Suppressor macrophage (primary cell): ENCODE measurements at regions not wholly inside any gene's neighbourhood (a gene's known extent, or its start where the extent isn't known, plus 50 kb on each side); places are given as distances from the start of the nearest gene placed in this dataset.
"Not testable (repeated sequence)": the region's sequence is repeated elsewhere in the genome, so short reads cannot be mapped to it uniquely, and the experiment has no call there.

ENCODE experiments used
- DNase-seq, 4 experiments: peaks; one replicate each; pipeline ENCODE4 v3.0.0-alpha.2; 2020 to 2022

- no peak for DNase-seq
Observed at GRCh38 chr7:4319280-4319679, 362.8 kb upstream of the FOXK1 start.

GRCh38 chr7:4325732-4326131 is 356.4 kb upstream of the FOXK1 start:
- DNase-seq = no peak

GRCh38 chr7:4331711-4332110 is 350.4 kb upstream of the FOXK1 start:
- no peak for DNase-seq

- DNase-seq = no peak
Observed at GRCh38 chr7:4338556-4338955, 343.5 kb upstream of the FOXK1 start.

- DNase-seq = peak in 1 of 4 experiments; percentile 2
Observed at GRCh38 chr7:4343272-4344247, 338.5 kb upstream of the FOXK1 start.

GRCh38 chr7:4345004-4345403 is 337.1 kb upstream of the FOXK1 start:
- DNase-seq = no peak

GRCh38 chr7:4352069-4352468 is 330.0 kb upstream of the FOXK1 start:
- no peak for DNase-seq

- no peak for DNase-seq
Observed at GRCh38 chr7:4361774-4362173, 320.3 kb upstream of the FOXK1 start.

GRCh38 chr7:4383584-4383983 is 298.5 kb upstream of the FOXK1 start:
- DNase-seq = no peak

GRCh38 chr7:4386190-4386589 is 295.9 kb upstream of the FOXK1 start:
- no peak for DNase-seq

- DNase-seq = not testable (repeated sequence)
Observed at GRCh38 chr7:4391103-4391502, 291.0 kb upstream of the FOXK1 start.

GRCh38 chr7:4394736-4395135 is 287.4 kb upstream of the FOXK1 start:
- no peak for DNase-seq

- no peak for DNase-seq
Observed at GRCh38 chr7:4399121-4399520, 283.0 kb upstream of the FOXK1 start.

- DNase-seq = no peak
Observed at GRCh38 chr7:4399596-4399995, 282.5 kb upstream of the FOXK1 start.

GRCh38 chr7:4406288-4407058 is 275.6 kb upstream of the FOXK1 start:
- DNase-seq = no peak

- no peak for DNase-seq
Observed at GRCh38 chr7:4409946-4410345, 272.1 kb upstream of the FOXK1 start.

GRCh38 chr7:4416396-4417056 is 265.6 kb upstream of the FOXK1 start:
- DNase-seq = peak in 1 of 4 experiments; percentile 11

- DNase-seq = no peak
Observed at GRCh38 chr7:4428526-4428925, 253.6 kb upstream of the FOXK1 start.

- DNase-seq = no peak
Observed at GRCh38 chr7:4430227-4430626, 251.9 kb upstream of the FOXK1 start.

GRCh38 chr7:4434306-4434705 is 247.8 kb upstream of the FOXK1 start:
- DNase-seq = no peak

GRCh38 chr7:4436361-4436895 is 245.7 kb upstream of the FOXK1 start:
- no peak for DNase-seq

- DNase-seq = no peak
Observed at GRCh38 chr7:4436936-4437335, 245.2 kb upstream of the FOXK1 start.

- no peak for DNase-seq
Observed at GRCh38 chr7:4437916-4438315, 244.2 kb upstream of the FOXK1 start.
